Natural killer cell (primary cell): ENCODE measurements at regions not wholly inside any gene's neighbourhood (a gene's known extent, or its start where the extent isn't known, plus 50 kb on each side); places are given as distances from the start of the nearest gene placed in this dataset.
"Not testable (repeated sequence)": the region's sequence is repeated elsewhere in the genome, so short reads cannot be mapped to it uniquely, and the experiment has no call there.

ENCODE experiments used
- ATAC-seq, 3 donors: fragments of 150-1000 bp in 2 of 3; fragments of 200-7000 bp in 1 of 3; cut with Tn5 transposase; 1 replicate in 1 of 3; 2 replicates in 2 of 3; pipeline ENCODE4 v1.10.0; 2021; ENCODE audit warnings: mild to moderate bottlenecking in 2 of 3, moderate library complexity in 2 of 3
- DNase-seq, 2 donors: peaks; one replicate each; pipeline versions ENCODE4 v3.0.0 to v3.0.0-alpha.2; 2013 to 2021; ENCODE audit warnings: mixed read lengths in 1 of 2
- H3K27ac ChIP-seq: one replicate; pipeline ENCODE4 v1.5.1; 2013; ENCODE audit warnings: mild to moderate bottlenecking, low read length
- H3K27me3 ChIP-seq: one replicate; pipeline ENCODE4 v1.6.1; 2013; ENCODE audit warnings: low read length; ENCODE audit not compliant: control insufficient read depth, insufficient read depth
- H3K36me3 ChIP-seq: one replicate; pipeline ENCODE4 v1.6.1; 2013; ENCODE audit warnings: low read length; ENCODE audit not compliant: control insufficient read depth, insufficient read depth
- H3K4me1 ChIP-seq: one replicate; pipeline ENCODE4 v1.6.1; 2013; ENCODE audit warnings: low read length; ENCODE audit not compliant: control insufficient read depth, insufficient read depth
- H3K4me3 ChIP-seq: one replicate; pipeline ENCODE4 v1.5.1; 2013; ENCODE audit warnings: low read length
- H3K9me3 ChIP-seq: one replicate; pipeline ENCODE4 v1.6.1; 2013; ENCODE audit warnings: low read length; ENCODE audit not compliant: control insufficient read depth, insufficient read depth
- H3K27ac Mint-ChIP-seq, 2 donors: one replicate each; pipeline ENCODE4 v1.8.0; 2022; ENCODE audit warnings: mild to moderate bottlenecking in 2 of 2, mixed read lengths in 2 of 2, moderate library complexity in 1 of 2
- H3K27me3 Mint-ChIP-seq, 2 donors: one replicate each; pipeline ENCODE4 v1.8.0; 2022; ENCODE audit warnings: low read depth in 2 of 2, mixed read lengths in 2 of 2
- H3K36me3 Mint-ChIP-seq: one replicate; pipeline ENCODE4 v1.8.0; 2022; ENCODE audit warnings: mixed read lengths
- H3K4me1 Mint-ChIP-seq, 2 donors: one replicate each; pipeline ENCODE4 v1.8.0; 2022; ENCODE audit warnings: mixed read lengths in 2 of 2
- H3K4me3 Mint-ChIP-seq: one replicate; pipeline ENCODE4 v1.8.0; 2022; ENCODE audit warnings: mild to moderate bottlenecking, moderate library complexity, mixed read lengths
- H3K9me3 Mint-ChIP-seq, 2 donors: one replicate each; pipeline ENCODE4 v1.8.0; 2022; ENCODE audit warnings: mixed read lengths in 2 of 2
- WGBS: methylation state at CpG from one replicate; pipeline ENCODE4 v1.1.7; 2013; ENCODE audit warnings: missing lambda C conversion rate; ENCODE audit not compliant: insufficient coverage; 5-methylcytosine and 5-hydroxymethylcytosine counted together
- intact Hi-C: fragments of 100-400 bp; cut with micrococcal nuclease; formaldehyde crosslinking; loops from one replicate; pipeline ENCODE4 v1.14.2; 2022
- TF ChIP-seq, protein P1 (sequence below): fragments of 200-600 bp; IDR thresholded peaks from one replicate; pipeline ENCODE4 v1.8.0; 2022; ENCODE audit warnings: antibody characterized with exemption

DNA sequence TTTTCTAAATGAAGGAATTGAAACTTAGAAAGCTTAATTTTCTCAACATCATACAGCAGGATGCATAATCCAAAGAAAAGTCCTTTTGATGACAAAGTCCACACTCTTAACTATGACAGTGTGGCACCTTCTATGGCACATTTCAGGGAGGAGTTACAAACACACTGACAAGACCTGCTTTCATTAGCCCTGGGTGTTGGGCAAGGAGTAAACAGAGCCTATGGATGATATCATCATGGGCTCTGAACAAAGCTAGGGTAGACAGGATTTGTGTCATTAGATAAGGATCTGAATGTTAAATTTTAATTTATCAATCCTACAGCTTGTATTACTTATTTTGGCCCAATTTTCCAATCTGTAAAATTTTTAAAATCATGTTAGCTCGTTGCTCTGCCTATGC is 62.6 kb upstream of the DENND1B start:
- H3K9me3 Mint-ChIP-seq, result no peaks in the 10 kb centered on the region
- H3K4me1 Mint-ChIP-seq, result peaks cover 5 to 9% of the 10 kb centered on the region in 2 donors
- ATAC-seq (no peak), DNase-seq (no peak)
- H3K4me3 Mint-ChIP-seq, result no peak overlapping the region
- H3K9me3 ChIP-seq, result no peaks in the 10 kb centered on the region
- no peaks in the 10 kb centered on the region for H3K27me3 ChIP-seq
- H3K4me3 ChIP-seq, result no peak overlapping the region
- 100% methylated on average over 1 of the region's 1 CpG for WGBS
- H3K27me3 Mint-ChIP-seq, result peaks cover 0 to 2% of the 10 kb centered on the region in 2 donors
- H3K27ac ChIP-seq, result no peak overlapping the region
- no peaks in the 10 kb centered on the region for H3K4me1 ChIP-seq
- no peaks in the 10 kb centered on the region for H3K36me3 ChIP-seq
- intact Hi-C loops, result no loop called here
- no peaks in the 10 kb centered on the region for H3K36me3 Mint-ChIP-seq
- TF ChIP-seq, protein P1, sequence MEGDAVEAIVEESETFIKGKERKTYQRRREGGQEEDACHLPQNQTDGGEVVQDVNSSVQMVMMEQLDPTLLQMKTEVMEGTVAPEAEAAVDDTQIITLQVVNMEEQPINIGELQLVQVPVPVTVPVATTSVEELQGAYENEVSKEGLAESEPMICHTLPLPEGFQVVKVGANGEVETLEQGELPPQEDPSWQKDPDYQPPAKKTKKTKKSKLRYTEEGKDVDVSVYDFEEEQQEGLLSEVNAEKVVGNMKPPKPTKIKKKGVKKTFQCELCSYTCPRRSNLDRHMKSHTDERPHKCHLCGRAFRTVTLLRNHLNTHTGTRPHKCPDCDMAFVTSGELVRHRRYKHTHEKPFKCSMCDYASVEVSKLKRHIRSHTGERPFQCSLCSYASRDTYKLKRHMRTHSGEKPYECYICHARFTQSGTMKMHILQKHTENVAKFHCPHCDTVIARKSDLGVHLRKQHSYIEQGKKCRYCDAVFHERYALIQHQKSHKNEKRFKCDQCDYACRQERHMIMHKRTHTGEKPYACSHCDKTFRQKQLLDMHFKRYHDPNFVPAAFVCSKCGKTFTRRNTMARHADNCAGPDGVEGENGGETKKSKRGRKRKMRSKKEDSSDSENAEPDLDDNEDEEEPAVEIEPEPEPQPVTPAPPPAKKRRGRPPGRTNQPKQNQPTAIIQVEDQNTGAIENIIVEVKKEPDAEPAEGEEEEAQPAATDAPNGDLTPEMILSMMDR, result no peak
- no peak overlapping the region for H3K27ac Mint-ChIP-seq

DNA sequence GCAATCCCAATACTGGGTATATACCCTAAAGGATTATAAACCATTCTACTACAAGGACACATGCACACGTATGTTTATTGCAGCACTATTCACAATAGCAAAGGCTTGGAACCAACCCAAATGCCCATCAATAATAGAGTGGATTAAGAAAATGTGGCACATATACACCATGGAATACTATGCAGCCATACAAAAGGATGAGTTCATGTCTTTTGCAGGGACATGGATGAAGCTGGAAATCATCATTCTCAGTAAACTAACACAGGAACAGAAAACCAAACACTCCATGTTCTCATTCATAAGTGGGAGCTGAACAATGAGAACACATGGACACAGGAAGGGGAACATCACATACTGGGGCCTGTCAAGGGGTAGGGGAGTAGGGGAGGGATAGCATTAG is 61.1 kb upstream of the DENND1B start:
- H3K4me1 ChIP-seq, H3K9me3 ChIP-seq: not testable (repeated sequence)

DNA sequence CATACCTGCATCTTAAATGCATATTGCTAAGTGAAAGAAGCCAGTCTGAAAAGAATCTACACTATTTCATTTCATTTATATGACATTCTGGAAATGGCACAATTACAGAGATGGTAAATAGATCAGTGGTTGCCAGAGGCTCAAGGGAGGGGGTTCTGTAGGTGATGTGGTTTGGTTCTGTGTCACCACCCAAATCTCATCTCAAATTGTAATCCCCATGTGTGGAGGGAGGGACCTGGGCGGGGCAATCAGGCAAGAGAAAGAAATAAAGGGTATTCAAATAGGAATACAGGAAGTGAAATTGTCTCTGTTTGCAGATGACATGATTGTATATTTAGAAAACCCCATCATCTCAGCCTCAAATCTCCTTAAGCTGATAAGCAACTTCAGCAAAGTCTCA is 53.7 kb upstream of the DENND1B start:
- H3K4me1 ChIP-seq, H3K27ac Mint-ChIP-seq, intact Hi-C loops, H3K27ac ChIP-seq, ATAC-seq, H3K4me3 ChIP-seq, H3K4me1 Mint-ChIP-seq, H3K27me3 ChIP-seq, H3K27me3 Mint-ChIP-seq, H3K36me3 Mint-ChIP-seq, DNase-seq, H3K9me3 Mint-ChIP-seq, H3K36me3 ChIP-seq, H3K9me3 ChIP-seq, H3K4me3 Mint-ChIP-seq: not testable (repeated sequence)
- no CpG with 5 or more reads among the region's 1 CpG for WGBS

More for the DNA sequence above, 61.1 kb upstream of the DENND1B start:
- H3K4me1 Mint-ChIP-seq, H3K4me3 ChIP-seq, H3K27ac Mint-ChIP-seq, H3K36me3 Mint-ChIP-seq, intact Hi-C loops, H3K36me3 ChIP-seq, H3K4me3 Mint-ChIP-seq, H3K27me3 ChIP-seq, H3K27me3 Mint-ChIP-seq, H3K27ac ChIP-seq, DNase-seq, H3K9me3 Mint-ChIP-seq, ATAC-seq: not testable (repeated sequence)
- no CpG with 5 or more reads among the region's 1 CpG for WGBS

DNA sequence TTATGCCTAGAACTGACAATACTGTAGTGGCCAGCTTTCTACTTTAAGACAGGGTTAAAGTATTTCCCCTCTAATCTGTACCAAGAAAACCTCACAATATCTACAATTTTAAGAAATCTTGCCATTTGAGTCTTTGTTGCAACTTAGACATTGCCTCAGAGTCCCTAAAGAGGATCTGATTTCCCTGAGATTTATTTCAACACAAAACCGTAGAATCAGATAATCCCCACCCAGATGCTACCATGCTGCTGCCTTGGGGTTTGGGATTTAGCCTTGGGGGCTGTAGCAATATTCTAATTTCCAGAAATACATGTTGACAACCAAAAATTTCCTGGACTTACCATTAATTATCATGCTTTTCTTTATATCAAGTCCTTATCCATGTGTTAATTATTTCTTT is 50.3 kb upstream of the DENND1B start:
- Histone ChIP-seq H3K36me3 (no peaks in the 10 kb centered on the region), H3K27me3 (no peaks in the 10 kb centered on the region), H3K9me3 (no peaks in the 10 kb centered on the region), H3K27ac (no peak overlapping the region), H3K4me1 (no peaks in the 10 kb centered on the region), H3K4me3 (no peak overlapping the region)
- Mint-ChIP-seq H3K27me3 (peaks cover 0 to 2% of the 10 kb centered on the region in 2 donors), H3K27ac (no peak overlapping the region), H3K36me3 (no peaks in the 10 kb centered on the region), H3K4me1 (no peaks in the 10 kb centered on the region), H3K4me3 (no peak overlapping the region), H3K9me3 (no peaks in the 10 kb centered on the region)
- intact Hi-C loops, result no loop called here
- TF ChIP-seq, protein P1, result no peak
- no CpG with 5 or more reads among the region's 1 CpG for WGBS
- ATAC-seq (no peak), DNase-seq (no peak)
